Fibroblast of the aortic adventitia (primary cell): ENCODE measurements at regions not wholly inside any gene's neighbourhood (a gene's known extent, or its start where the extent isn't known, plus 50 kb on each side); places are given as distances from the start of the nearest gene placed in this dataset.
A peak's percentile ranks its signal among the peaks of the same experiment; 100 is the strongest.

Experiments used
- DNase-seq: peaks from one replicate; pipeline ENCODE4 v3.0.0-alpha.2; 2010; ENCODE audit warnings: low read depth
- H3K4me3 ChIP-seq: 2 replicates; pipeline ENCODE4 v1.5.1; 2011; ENCODE audit warnings: low read depth, mild to moderate bottlenecking, control low read depth, low read length, moderate library complexity
- CTCF ChIP-seq: IDR thresholded peaks from 2 replicates; pipeline ENCODE4 v1.5.1; 2011; ENCODE audit warnings: mild to moderate bottlenecking, low read length, control low read depth, inconsistent platforms; ENCODE audit not compliant: insufficient read depth

- no peak for TF ChIP-seq CTCF
- no peak overlapping the region for H3K4me3 ChIP-seq
- no peak for DNase-seq
These were observed 117.7 kb upstream of the FOXB1 start for GRCh38 chr15:59886441-59886840.

- H3K4me3 ChIP-seq = no peak overlapping the region
- DNase-seq = peak; percentile 6
- no peak for TF ChIP-seq CTCF
These were observed 118.3 kb upstream of the FOXB1 start for GRCh38 chr15:59885832-59886231.

GRCh38 chr15:59879506-59880265, 124.4 kb upstream of the FOXB1 start:
- DNase-seq = peak; percentile 80
- TF ChIP-seq CTCF = no peak
- H3K4me3 ChIP-seq = no peak overlapping the region

DNA sequence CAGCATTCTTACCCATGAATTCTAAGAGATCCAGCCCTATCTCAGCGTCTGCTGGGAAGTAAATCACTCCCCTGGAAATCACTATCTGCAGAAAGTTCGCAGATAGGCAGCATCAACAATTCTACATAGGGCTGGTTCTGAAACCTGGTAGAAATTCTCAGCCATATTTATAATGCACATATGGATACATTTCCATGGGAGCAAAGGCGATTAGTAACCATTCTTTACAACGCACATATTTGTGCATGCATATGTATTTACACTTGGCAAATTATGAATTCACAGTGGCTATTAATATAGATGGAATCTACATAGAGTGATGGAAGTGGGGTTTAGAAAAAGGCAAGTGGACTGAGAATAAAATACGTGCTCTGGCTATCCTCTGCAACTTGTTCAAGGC, 128.0 kb upstream of the FOXB1 start:
- H3K4me3 ChIP-seq = no peak overlapping the region
- no peak for TF ChIP-seq CTCF
- no peak for DNase-seq

DNA sequence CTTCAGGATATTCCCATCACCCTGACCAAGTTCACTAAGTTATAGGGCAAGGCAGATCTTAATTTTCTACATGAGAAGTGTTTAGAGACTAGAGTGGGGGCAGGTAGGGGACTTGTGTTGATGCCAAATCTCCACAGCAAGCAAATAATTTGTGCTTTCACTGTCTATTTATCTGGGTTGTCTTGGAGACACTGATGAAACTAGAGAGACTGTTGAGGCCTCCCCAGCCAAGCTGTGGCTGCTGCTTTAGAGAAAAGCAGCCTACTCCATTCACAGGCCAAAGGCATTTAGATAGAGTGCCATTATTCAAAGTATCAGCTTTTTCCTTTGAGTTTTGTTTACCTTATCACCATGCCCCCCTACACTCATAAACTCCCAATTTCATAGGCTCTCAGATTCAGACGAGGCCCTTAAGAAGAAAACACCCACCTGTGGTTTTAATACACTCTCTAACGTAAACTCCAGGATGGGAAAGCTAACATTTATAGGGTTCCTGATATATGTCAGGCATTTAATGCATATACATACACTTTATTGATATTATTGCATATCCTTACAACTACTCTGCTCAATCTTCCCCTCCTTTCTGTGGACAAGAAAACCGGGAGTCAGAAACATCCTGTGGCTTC, 130.4 kb upstream of the FOXB1 start:
- DNase-seq = no peak

GRCh38 chr15:59867086-59867855, 136.8 kb upstream of the FOXB1 start:
- no peak for TF ChIP-seq CTCF
- H3K4me3 ChIP-seq = no peak overlapping the region
- DNase-seq = no peak

More for the DNA sequence above, 130.4 kb upstream of the FOXB1 start:
- no peak for TF ChIP-seq CTCF
- H3K4me3 ChIP-seq = no peak overlapping the region
